GM13977 (cell line): ENCODE measurements at regions not wholly inside any gene's neighbourhood (a gene's known extent, or its start where the extent isn't known, plus 50 kb on each side); places are given as distances from the start of the nearest gene placed in this dataset.

Experiments
- DNase-seq: peaks from one replicate; pipeline ENCODE4 v3.0.0; 2012; ENCODE audit warnings: low spot score
- in situ Hi-C: fragments of 300-500 bp; cut with MboI; formaldehyde crosslinking; loops from one replicate; pipeline ENCODE4 v1.12.0; 2022; ENCODE audit warnings: low sequenced_read_pairs, low pct_unique_long_range_greater_than_20kb, mixed read lengths, inconsistent platforms; ENCODE audit not compliant: unreplicated experiment
- TF ChIP-seq, protein P1 (sequence below): IDR thresholded peaks from 2 replicates; pipeline ENCODE4 v1.5.1; 2012; ENCODE audit warnings: mild to moderate bottlenecking, control low read depth; ENCODE audit not compliant: insufficient read depth; ENCODE audit errors: extremely low read depth, missing control alignments

DNA sequence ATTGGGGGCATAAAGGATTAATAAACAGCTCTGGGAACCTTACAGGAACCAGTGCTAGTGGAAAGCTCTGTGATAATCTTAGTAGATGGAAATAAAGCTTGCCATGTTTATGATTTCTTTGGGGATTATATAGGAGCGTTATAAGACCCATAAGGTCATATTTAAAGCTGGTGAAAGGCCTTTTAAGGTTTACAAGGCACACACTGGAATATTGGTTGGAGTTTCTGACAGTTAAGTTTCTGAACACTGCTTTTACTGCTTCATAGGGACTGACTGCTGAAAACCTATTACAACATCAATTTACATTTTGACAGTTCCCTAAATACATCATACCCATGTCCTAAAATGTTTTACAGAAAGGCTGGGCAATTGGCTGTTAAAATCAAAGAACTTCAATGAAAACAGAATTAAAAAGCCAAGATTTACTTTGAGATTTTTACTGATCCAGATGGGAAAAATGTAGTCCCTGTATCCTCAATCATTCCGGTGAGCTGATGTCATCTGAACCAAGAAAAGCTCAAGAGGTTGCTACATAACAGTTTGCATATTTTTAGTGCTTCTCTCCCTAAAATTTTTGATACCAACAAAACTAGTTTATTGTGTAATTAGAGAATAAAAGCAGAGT is 153.7 kb upstream of the IGF1 start:
- TF ChIP-seq, protein P1, sequence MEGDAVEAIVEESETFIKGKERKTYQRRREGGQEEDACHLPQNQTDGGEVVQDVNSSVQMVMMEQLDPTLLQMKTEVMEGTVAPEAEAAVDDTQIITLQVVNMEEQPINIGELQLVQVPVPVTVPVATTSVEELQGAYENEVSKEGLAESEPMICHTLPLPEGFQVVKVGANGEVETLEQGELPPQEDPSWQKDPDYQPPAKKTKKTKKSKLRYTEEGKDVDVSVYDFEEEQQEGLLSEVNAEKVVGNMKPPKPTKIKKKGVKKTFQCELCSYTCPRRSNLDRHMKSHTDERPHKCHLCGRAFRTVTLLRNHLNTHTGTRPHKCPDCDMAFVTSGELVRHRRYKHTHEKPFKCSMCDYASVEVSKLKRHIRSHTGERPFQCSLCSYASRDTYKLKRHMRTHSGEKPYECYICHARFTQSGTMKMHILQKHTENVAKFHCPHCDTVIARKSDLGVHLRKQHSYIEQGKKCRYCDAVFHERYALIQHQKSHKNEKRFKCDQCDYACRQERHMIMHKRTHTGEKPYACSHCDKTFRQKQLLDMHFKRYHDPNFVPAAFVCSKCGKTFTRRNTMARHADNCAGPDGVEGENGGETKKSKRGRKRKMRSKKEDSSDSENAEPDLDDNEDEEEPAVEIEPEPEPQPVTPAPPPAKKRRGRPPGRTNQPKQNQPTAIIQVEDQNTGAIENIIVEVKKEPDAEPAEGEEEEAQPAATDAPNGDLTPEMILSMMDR = no peak
- DNase-seq = no peak
- in situ Hi-C loops = no loop called here

DNA sequence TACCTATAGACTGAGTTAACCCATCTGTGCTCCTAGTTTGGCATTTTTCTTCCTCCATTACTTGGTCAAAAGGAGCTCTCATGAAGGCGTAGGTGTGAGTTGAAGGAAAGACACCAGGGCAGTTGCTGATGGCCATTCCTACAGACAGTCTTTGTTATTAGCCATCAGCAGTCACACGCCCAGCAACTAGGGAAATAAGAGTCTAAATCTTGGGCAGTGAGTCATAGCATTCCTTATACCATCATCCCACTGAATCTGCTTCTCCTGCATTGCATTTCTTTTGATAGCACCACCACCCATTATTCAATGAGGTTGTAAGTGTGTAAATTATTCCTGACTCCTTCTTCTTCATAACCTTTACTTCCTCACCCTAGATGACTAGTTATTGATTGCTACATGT is 150.9 kb upstream of the IGF1 start:
- TF ChIP-seq, protein P1 = no peak
- in situ Hi-C loops = no loop called here
- DNase-seq = no peak

DNA sequence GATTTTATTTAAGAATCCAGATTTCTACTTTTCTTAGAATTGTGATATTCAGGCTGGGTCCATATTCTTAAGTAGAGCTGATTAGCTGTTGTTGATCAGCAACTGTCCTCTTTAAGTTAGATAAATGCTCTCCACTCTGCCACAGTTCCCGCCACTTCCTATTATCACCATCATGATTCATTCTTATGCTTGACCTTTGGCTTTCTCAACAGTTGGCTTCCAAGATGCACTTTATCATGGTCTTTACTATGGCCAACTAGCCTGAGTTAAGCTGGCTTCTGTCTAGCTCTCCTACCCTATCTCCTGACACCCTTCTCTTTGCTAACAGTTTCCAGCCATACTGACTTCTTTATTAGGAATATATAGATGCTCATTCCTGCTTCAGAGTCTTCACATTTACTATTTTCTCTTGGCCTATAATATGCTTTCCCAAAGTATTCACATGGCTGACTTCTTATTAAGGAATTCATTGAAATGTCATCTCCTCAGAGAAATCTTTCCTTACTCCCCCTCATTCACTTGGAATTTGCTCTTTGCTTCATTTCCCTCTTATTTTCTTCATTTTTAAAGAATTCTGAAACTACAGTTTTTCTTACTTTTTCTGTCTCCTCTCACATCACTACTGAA is 149.0 kb upstream of the IGF1 start:
- TF ChIP-seq, protein P1 = no peak
- in situ Hi-C loops = no loop called here
- no peak for DNase-seq

DNA sequence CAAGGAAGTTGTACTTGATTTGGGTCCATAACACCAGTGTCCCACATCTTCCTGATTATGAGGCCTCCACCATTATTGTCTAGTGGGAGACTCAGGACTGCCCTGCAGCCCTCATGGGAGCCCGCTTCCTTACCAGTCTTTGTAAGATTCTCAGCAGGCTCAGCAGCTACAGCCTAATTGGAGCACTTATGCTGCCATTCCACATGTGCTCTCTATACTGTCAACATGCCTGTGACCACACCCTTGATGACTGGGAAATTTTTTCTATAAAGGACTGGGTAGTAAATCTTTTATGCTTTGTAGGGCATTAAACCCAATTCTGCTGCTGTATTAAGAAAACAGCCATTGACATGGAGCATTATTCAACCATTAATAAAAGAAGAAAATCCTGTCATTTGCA is 145.5 kb upstream of the IGF1 start:
- in situ Hi-C loops = no loop called here
- TF ChIP-seq, protein P1 = no peak
- no peak for DNase-seq

DNA sequence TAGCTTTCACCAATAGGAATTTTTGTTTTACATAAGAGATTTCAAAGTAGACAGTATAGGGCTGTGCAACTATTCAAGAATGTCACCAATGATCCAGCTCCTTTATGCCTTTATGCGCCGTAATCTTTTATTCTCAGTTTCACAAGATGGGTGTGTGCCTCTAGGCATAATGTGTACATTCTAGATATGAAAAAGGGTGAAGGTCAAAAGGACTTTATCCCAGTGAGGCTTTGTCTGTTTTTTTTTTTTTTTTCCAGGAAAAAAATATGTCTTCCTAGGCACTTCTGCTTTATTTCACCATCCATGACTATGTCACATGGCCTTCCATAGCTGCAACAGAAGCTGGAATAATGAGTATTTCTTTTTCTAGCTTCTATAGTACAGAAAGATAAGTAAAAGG is 142.3 kb upstream of the IGF1 start:
- TF ChIP-seq, protein P1 = no peak
- no peak for DNase-seq
- in situ Hi-C loops = no loop called here

DNA sequence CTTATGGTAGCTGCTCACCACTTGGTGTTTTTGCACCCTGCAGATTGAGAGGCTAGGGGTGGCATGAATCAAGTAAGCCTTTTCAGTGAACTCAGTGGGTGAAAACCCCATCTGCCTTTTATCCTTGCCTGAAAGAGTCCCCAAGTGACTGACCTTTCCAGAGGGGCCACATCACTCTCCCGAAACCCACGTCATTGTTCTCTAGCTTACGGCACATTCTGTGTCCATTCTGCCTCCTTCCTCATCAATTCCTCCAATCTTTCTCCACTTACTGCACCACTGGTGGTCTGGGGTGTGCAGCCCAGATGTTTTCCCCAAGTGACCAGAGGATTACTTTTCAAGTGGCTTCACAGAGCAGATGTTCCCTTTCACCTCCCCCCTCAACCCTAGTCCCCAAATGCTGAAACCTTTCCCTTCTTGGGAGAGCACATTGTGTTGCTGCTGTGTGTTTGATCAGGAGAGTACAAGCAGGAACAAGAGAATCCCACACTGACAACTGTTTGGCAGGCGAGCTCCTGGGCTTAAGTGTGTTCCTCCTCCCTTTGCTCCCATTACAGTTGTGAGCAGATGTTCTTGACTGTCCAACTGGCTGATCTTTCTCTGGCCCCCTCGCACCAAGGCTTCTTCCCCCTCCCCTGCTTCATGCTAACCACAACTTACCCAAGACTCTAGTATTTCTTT is 138.0 kb upstream of the IGF1 start:
- DNase-seq = no peak
- in situ Hi-C loops = no loop called here
- TF ChIP-seq, protein P1 = no peak
